Liver (tissue), 8 donors: ENCODE measurements at regions not wholly inside any gene's neighbourhood (a gene's known extent, or its start where the extent isn't known, plus 50 kb on each side); places are given as distances from the start of the nearest gene placed in this dataset.

ENCODE experiments used
- DNase-seq: peaks from one replicate; pipeline ENCODE4 v3.0.0-alpha.2; 2017; ENCODE audit warnings: low spot score
- H3K27ac ChIP-seq, 2 donors: one replicate each; pipeline ENCODE4 v1.7.0; 2013; ENCODE audit warnings: inconsistent platforms in 2 of 2, low read length in 2 of 2, control low read depth in 1 of 2, low read depth in 1 of 2, mild to moderate bottlenecking in 1 of 2
- H3K27me3 ChIP-seq, 4 donors: one replicate each; pipeline versions ENCODE4 v1.6.1 to v1.7.0; 2013; ENCODE audit warnings: low read length in 3 of 4, inconsistent platforms in 1 of 4, mild to moderate bottlenecking in 1 of 4, moderate library complexity in 1 of 4; ENCODE audit not compliant: control insufficient read depth in 4 of 4, insufficient read depth in 4 of 4
- H3K36me3 ChIP-seq, 4 donors: one replicate each; pipeline versions ENCODE4 v1.6.1 to v1.7.0; 2013; ENCODE audit warnings: low read length in 3 of 4, mild to moderate bottlenecking in 3 of 4, low read depth in 1 of 4, moderate library complexity in 1 of 4; ENCODE audit not compliant: control insufficient read depth in 4 of 4, insufficient read depth in 3 of 4
- H3K4me1 ChIP-seq, 4 donors: one replicate each; pipeline versions ENCODE4 v1.6.1 to v1.7.0; 2013; ENCODE audit warnings: low read length in 3 of 4, mild to moderate bottlenecking in 3 of 4, moderate library complexity in 1 of 4; ENCODE audit not compliant: control insufficient read depth in 4 of 4, insufficient read depth in 4 of 4
- H3K4me3 ChIP-seq, 3 donors: one replicate each; pipeline versions ENCODE4 v1.6.1 to v1.7.0; 2013; ENCODE audit warnings: low read length in 3 of 3, control low read depth in 1 of 3, low read depth in 1 of 3, mild to moderate bottlenecking in 1 of 3
- H3K9ac ChIP-seq, 2 donors: one replicate each; pipeline ENCODE4 v1.7.0; 2013; ENCODE audit warnings: low read length in 2 of 2, mild to moderate bottlenecking in 2 of 2, moderate library complexity in 2 of 2, control low read depth in 1 of 2, low read depth in 1 of 2
- H3K9me3 ChIP-seq, 4 donors: one replicate each; pipeline versions ENCODE4 v1.6.1 to v1.7.0; 2013; ENCODE audit warnings: low read length in 3 of 4; ENCODE audit not compliant: control insufficient read depth in 4 of 4
- EGR1 ChIP-seq, 2 donors: IDR thresholded peaks; 2 replicates each; pipeline ENCODE4 v1.6.1; 2016 to 2018; ENCODE audit warnings: antibody characterized with exemption in 2 of 2, low read depth in 2 of 2
- FOXA1 ChIP-seq: IDR thresholded peaks from 2 replicates; pipeline ENCODE4 v1.6.1; 2016; ENCODE audit warnings: antibody characterized with exemption
- FOXA2 ChIP-seq: IDR thresholded peaks from 2 replicates; pipeline ENCODE4 v1.6.1; 2016; ENCODE audit warnings: antibody characterized with exemption
- HNF4A ChIP-seq, 2 donors: conservative IDR thresholded peaks; 2 replicates each; pipeline ENCODE4 v1.6.1; 2016; ENCODE audit warnings: antibody characterized with exemption in 2 of 2, mild to moderate bottlenecking in 2 of 2
- HNF4G ChIP-seq: IDR thresholded peaks from 2 replicates; pipeline ENCODE4 v1.6.1; 2016; ENCODE audit warnings: antibody characterized with exemption
- JUND ChIP-seq, 2 donors: IDR thresholded peaks; 2 replicates each; pipeline ENCODE4 v1.6.1; 2016; ENCODE audit warnings: antibody characterized with exemption in 2 of 2
- NR2F2 ChIP-seq: IDR thresholded peaks from 2 replicates; pipeline ENCODE4 v1.6.1; 2016; ENCODE audit warnings: antibody characterized with exemption
- RAD21 ChIP-seq, 2 donors: IDR thresholded peaks; 2 replicates each; pipeline ENCODE4 v1.6.1; 2016; ENCODE audit warnings: antibody characterized with exemption in 2 of 2, mild to moderate bottlenecking in 2 of 2
- RXRA ChIP-seq, 2 donors: IDR thresholded peaks; 2 replicates each; pipeline ENCODE4 v1.6.1; 2017 to 2018; ENCODE audit warnings: antibody characterized with exemption in 2 of 2, mild to moderate bottlenecking in 1 of 2
- SP1 ChIP-seq: IDR thresholded peaks from 2 replicates; pipeline ENCODE4 v1.6.1; 2018; ENCODE audit warnings: antibody characterized with exemption, mild to moderate bottlenecking
- TAF1 ChIP-seq: conservative IDR thresholded peaks from 2 replicates; pipeline ENCODE4 v1.6.1; 2016; ENCODE audit warnings: antibody characterized with exemption, mild to moderate bottlenecking
- YY1 ChIP-seq: IDR thresholded peaks from 2 replicates; pipeline ENCODE4 v1.6.1; 2016; ENCODE audit warnings: antibody characterized with exemption, mild to moderate bottlenecking
- WGBS: extraction: QIAGEN DNeasy Blood & Tissue Kit; methylation state at CpG from one replicate; pipeline ENCODE4 v1.1.7; 2013; 5-methylcytosine and 5-hydroxymethylcytosine counted together
- TF ChIP-seq, protein P1 (sequence below): IDR thresholded peaks from 2 replicates; pipeline ENCODE4 v1.6.1; 2016; ENCODE audit warnings: antibody characterized with exemption
- TF ChIP-seq, protein P2 (sequence below): IDR thresholded peaks from 2 replicates; pipeline ENCODE4 v1.6.1; 2016; ENCODE audit warnings: antibody characterized with exemption
- TF ChIP-seq, protein P3 (sequence below): fragments of 150-350 bp; IDR thresholded peaks from 2 replicates; pipeline ENCODE4 v1.5.1; 2017; ENCODE audit warnings: improper control_type of control experiment, low read depth, low read length; ENCODE audit not compliant: missing input control
- TF ChIP-seq, protein P4 (sequence below): IDR thresholded peaks from 2 replicates; pipeline ENCODE4 v1.6.1; 2016; ENCODE audit warnings: antibody characterized with exemption
- donor health status: healthy.
- donor health status: healthy.
- donor health status: healthy.
- donor health status: healthy.
- donor health status: healthy.

DNA sequence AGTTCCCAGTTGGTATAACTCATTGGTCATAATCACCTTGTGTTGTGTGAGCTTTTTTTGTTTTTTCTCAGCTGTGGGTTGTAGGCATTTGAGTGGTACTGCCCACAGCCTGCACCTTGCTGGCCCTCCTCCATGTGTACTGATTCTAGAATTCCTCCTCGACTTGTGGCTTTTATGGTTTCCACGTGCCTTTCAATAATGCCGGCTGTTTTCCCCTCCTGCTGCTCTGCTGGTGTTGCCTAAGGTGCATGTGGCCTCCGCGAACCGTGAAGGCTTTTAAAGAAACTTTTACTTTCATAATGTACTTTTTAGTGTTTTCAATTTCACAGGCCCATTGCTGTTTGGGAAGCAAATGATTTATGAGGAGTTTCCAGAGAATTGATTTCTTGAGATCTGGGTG lies 518.0 kb downstream of the REEP3 start:
- Histone ChIP-seq H3K9ac (no peak overlapping the region), H3K4me3 (no peak overlapping the region), H3K4me1 (peaks cover 0 to 14% (median 7%) of the 10 kb centered on the region in 4 donors), H3K36me3 (no peaks in the 10 kb centered on the region), H3K27ac (no peak overlapping the region), H3K9me3 (no peaks in the 10 kb centered on the region), H3K27me3 (no peaks in the 10 kb centered on the region)
- TF ChIP-seq JUND (IDR thresholded peaks at IDR 0.05) (no peak), FOXA1 (no peak), HNF4A (conservative IDR thresholded peaks at IDR 0.05) (no peak), YY1 (no peak)
- TF ChIP-seq, protein P1, sequence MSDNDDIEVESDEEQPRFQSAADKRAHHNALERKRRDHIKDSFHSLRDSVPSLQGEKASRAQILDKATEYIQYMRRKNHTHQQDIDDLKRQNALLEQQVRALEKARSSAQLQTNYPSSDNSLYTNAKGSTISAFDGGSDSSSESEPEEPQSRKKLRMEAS, result no peak
- 76% methylated on average over 6 of the region's 6 CpGs for WGBS
- DNase-seq, result no peak

DNA sequence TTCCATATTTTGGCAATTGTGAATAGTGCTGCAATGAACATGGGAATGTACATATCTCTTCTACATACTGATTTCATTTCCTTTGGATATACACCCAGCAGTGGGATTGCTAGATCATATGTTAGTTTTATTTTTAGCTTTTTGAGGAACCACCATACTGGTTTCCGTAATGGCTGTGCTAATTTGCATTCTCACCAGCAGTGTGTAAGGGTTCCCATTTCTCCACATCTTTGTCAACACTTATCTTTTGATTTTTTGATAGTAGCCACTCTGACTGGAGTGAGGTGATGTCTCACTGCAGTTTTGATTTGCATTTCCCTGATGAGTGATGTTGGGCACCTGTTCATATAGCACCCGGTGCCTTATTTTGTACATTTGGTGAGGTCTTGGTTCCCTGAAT lies 519.6 kb downstream of the REEP3 start:
- no peak for DNase-seq
- Histone ChIP-seq H3K36me3 (no peaks in the 10 kb centered on the region), H3K27ac (no peak overlapping the region), H3K9me3 (no peaks in the 10 kb centered on the region), H3K4me1 (peaks cover 0 to 20% (median 8%) of the 10 kb centered on the region in 4 donors), H3K9ac (no peak overlapping the region), H3K4me3 (no peak overlapping the region), H3K27me3 (no peaks in the 10 kb centered on the region)
- TF ChIP-seq NR2F2 (no peak), SP1 (no peak), RXRA (IDR thresholded peaks at IDR 0.05) (no peak), FOXA1 (no peak), HNF4G (no peak), JUND (IDR thresholded peaks at IDR 0.05) (no peak)
- TF ChIP-seq, protein P2, sequence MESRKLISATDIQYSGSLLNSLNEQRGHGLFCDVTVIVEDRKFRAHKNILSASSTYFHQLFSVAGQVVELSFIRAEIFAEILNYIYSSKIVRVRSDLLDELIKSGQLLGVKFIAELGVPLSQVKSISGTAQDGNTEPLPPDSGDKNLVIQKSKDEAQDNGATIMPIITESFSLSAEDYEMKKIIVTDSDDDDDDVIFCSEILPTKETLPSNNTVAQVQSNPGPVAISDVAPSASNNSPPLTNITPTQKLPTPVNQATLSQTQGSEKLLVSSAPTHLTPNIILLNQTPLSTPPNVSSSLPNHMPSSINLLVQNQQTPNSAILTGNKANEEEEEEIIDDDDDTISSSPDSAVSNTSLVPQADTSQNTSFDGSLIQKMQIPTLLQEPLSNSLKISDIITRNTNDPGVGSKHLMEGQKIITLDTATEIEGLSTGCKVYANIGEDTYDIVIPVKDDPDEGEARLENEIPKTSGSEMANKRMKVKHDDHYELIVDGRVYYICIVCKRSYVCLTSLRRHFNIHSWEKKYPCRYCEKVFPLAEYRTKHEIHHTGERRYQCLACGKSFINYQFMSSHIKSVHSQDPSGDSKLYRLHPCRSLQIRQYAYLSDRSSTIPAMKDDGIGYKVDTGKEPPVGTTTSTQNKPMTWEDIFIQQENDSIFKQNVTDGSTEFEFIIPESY, result no peak
- TF ChIP-seq, protein P3, sequence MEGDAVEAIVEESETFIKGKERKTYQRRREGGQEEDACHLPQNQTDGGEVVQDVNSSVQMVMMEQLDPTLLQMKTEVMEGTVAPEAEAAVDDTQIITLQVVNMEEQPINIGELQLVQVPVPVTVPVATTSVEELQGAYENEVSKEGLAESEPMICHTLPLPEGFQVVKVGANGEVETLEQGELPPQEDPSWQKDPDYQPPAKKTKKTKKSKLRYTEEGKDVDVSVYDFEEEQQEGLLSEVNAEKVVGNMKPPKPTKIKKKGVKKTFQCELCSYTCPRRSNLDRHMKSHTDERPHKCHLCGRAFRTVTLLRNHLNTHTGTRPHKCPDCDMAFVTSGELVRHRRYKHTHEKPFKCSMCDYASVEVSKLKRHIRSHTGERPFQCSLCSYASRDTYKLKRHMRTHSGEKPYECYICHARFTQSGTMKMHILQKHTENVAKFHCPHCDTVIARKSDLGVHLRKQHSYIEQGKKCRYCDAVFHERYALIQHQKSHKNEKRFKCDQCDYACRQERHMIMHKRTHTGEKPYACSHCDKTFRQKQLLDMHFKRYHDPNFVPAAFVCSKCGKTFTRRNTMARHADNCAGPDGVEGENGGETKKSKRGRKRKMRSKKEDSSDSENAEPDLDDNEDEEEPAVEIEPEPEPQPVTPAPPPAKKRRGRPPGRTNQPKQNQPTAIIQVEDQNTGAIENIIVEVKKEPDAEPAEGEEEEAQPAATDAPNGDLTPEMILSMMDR, result no peak
- TF ChIP-seq, protein P4, sequence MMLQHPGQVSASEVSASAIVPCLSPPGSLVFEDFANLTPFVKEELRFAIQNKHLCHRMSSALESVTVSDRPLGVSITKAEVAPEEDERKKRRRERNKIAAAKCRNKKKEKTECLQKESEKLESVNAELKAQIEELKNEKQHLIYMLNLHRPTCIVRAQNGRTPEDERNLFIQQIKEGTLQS, result no peak
- TF ChIP-seq, protein P1, result no peak
- WGBS, result 48% methylated on average over 2 of the region's 2 CpGs

DNA sequence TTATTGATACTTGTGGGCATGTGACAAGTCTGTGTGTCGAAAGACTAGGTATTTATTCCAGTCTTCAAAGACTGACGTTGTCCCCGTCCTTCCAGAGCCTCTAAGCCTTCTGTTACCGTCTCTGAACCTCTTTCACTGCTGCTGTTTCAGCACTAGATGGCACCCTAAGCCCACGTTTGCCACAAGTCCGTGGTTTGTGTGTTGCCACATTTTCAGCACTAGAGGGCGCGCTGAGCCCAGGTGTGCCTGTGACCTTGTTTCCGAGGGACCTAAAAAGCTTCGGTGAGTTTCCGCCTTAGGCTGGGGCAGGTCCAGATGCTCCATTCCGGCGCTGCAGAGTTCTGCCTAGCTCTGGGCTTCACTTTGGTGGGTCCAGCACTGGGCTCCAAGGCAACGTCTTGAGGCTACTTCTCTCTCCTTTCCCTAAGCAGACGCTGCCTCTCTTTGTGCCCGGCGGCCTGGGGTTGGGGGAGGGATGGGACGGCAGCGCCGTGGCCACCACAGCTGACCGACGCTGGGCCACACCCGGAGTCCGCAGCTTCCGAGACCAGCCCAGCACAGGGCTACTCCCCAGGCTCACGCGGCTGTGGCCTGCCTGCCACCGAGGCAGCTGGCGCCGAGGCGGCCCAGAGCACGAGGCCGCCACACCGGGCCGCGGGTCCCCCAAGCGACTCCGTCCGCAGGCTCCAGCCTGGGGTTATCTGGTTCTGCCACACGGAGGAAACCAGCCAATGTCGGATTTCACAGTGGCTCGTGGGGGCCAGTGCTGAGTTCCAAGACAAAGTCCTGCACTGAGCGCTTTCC lies 520.2 kb downstream of the REEP3 start:
- Histone ChIP-seq H3K36me3 (no peaks in the 10 kb centered on the region), H3K9me3 (no peaks in the 10 kb centered on the region), H3K4me1 (peaks cover 0 to 20% (median 8%) of the 10 kb centered on the region in 4 donors), H3K27ac (no peak overlapping the region), H3K27me3 (no peaks in the 10 kb centered on the region), H3K9ac (no peak overlapping the region), H3K4me3 (peak overlapping the region; percentile 44 to 66 (median 48))
- DNase-seq, result peak; percentile 79
- TF ChIP-seq HNF4G (no peak), RXRA (IDR thresholded peaks at IDR 0.05) (peak; percentile 23 to 66), RAD21 (IDR thresholded peaks at IDR 0.05) (peak; percentile 100), HNF4A (conservative IDR thresholded peaks at IDR 0.05) (peak in 1 of 2 donors; percentile 34), FOXA2 (peak; percentile 44), FOXA1 (no peak), EGR1 (IDR thresholded peaks at IDR 0.05; ENCODE audit: low read depth in 2 of 2) (no peak), TAF1 (no peak), YY1 (peak; percentile 19)
- TF ChIP-seq, protein P3, result peak; percentile 100
- TF ChIP-seq, protein P4, result no peak
- 34% methylated on average over 43 of the region's 43 CpGs for WGBS
